ENCODE measurements at regions not wholly inside any gene's neighbourhood (a gene's known extent, or its start where the extent isn't known, plus 50 kb on each side); places are given as distances from the start of the nearest gene placed in this dataset.

DNA sequence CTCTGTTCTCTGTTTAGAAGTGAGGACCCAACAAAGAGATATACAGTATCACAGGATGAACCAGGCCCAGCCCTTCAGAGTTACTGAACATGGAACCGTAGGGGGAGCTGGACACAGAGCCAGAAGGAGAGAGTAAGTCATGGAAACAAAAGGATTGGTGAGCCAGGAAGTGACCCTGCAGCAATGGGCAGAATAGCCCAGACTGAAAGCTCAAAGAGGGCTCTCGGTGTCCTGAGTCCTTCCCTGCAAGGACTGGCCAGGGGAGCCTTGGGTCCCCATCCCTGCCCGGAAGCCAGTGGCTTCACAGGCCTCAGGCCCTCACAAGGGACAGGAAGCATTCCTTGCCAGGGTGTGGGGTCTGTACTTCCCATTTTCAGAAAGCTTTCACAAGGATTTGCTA is 150.6 kb downstream of the SPATA19 start:
- Mint-ChIP-seq H3K36me3 (no peaks in the 10 kb centered on the region), H3K27ac (no peak overlapping the region), H3K4me1 (no peaks in the 10 kb centered on the region), H3K27me3 (peaks cover 0 to 2% of the 10 kb centered on the region in 2 donors), H3K4me3 (no peak overlapping the region), H3K9me3 (no peaks in the 10 kb centered on the region)
- intact Hi-C loops (cut with micrococcal nuclease) = no loop called here
- Histone ChIP-seq H3K36me3 (ENCODE audit: insufficient read depth, low read length) (no peaks in the 10 kb centered on the region), H3K27ac (ENCODE audit: low read depth, low read length) (no peak overlapping the region), H3K9me3 (ENCODE audit: control insufficient read depth in 1 of 2, low read length in 2 of 2) (no peaks in the 10 kb centered on the region), H3K27me3 (ENCODE audit: insufficient read depth, low read length) (no peaks in the 10 kb centered on the region), H3K4me3 (ENCODE audit: low read length in 2 of 2) (no peak overlapping the region), H3K4me1 (ENCODE audit: insufficient read depth, low read length) (no peaks in the 10 kb centered on the region)
- CTCF ChIA-PET (ENCODE audit: partially characterized antibody) = no interaction called here
- POLR2A ChIA-PET (ENCODE audit: partially characterized antibody) = no interaction called here
- DNase-seq = no peak

- Mint-ChIP-seq H3K27me3 (peaks cover 0 to 2% of the 10 kb centered on the region in 2 donors), H3K27ac (no peak overlapping the region), H3K4me1 (no peaks in the 10 kb centered on the region), H3K36me3 (no peaks in the 10 kb centered on the region), H3K4me3 (no peak overlapping the region), H3K9me3 (peaks cover 0 to 4% (median 0%) of the 10 kb centered on the region in 8 donors)
- no peaks in the 10 kb centered on the region for H3K9me3 ChIP-seq (ENCODE audit: control insufficient read depth in 1 of 2, low read length in 2 of 2)
- intact Hi-C loops (cut with micrococcal nuclease) = no loop called here
- no peak for DNase-seq
- no peaks in the 10 kb centered on the region for H3K36me3 ChIP-seq (ENCODE audit: insufficient read depth, low read length)
- no peaks in the 10 kb centered on the region for H3K4me1 ChIP-seq (ENCODE audit: insufficient read depth, low read length)
- CTCF ChIA-PET (ENCODE audit: partially characterized antibody) = no interaction called here
- no peak overlapping the region for H3K27ac ChIP-seq (ENCODE audit: low read depth, low read length)
- no peaks in the 10 kb centered on the region for H3K27me3 ChIP-seq (ENCODE audit: insufficient read depth, low read length)
- POLR2A ChIA-PET (ENCODE audit: partially characterized antibody) = no interaction called here
- H3K4me3 ChIP-seq (ENCODE audit: low read length in 2 of 2) = no peak overlapping the region
Measured at GRCh38 chr11:133693110-133693509, 152.2 kb downstream of the SPATA19 start.

- DNase-seq = no peak
- Histone ChIP-seq H3K9me3 (ENCODE audit: control insufficient read depth in 1 of 2, low read length in 2 of 2) (no peaks in the 10 kb centered on the region), H3K27ac (ENCODE audit: low read depth, low read length) (no peak overlapping the region), H3K4me3 (ENCODE audit: low read length in 2 of 2) (no peak overlapping the region), H3K27me3 (ENCODE audit: insufficient read depth, low read length) (no peaks in the 10 kb centered on the region), H3K36me3 (ENCODE audit: insufficient read depth, low read length) (no peaks in the 10 kb centered on the region), H3K4me1 (ENCODE audit: insufficient read depth, low read length) (no peaks in the 10 kb centered on the region)
- intact Hi-C loops (cut with micrococcal nuclease) = no loop called here
- Mint-ChIP-seq H3K9me3 (peaks cover 0 to 4% (median 0%) of the 10 kb centered on the region in 8 donors), H3K27ac (no peak overlapping the region), H3K4me1 (no peaks in the 10 kb centered on the region), H3K27me3 (peaks cover 0 to 2% of the 10 kb centered on the region in 2 donors), H3K4me3 (no peak overlapping the region), H3K36me3 (no peaks in the 10 kb centered on the region)
- ChIA-PET CTCF (ENCODE audit: partially characterized antibody) (no interaction called here), POLR2A (ENCODE audit: partially characterized antibody) (no interaction called here)
Measured at GRCh38 chr11:133692126-133692934, 153.0 kb downstream of the SPATA19 start.

GRCh38 chr11:133687781-133688180 is 155.5 kb upstream of the OPCML start:
- Mint-ChIP-seq H3K4me1 (no peaks in the 10 kb centered on the region), H3K27me3 (peaks cover 1 to 5% of the 10 kb centered on the region in 2 donors), H3K27ac (no peak overlapping the region), H3K36me3 (no peaks in the 10 kb centered on the region), H3K4me3 (no peak overlapping the region), H3K9me3 (peaks cover 0 to 4% (median 0%) of the 10 kb centered on the region in 8 donors)
- H3K27ac ChIP-seq (ENCODE audit: low read depth, low read length) = no peak overlapping the region
- ChIA-PET CTCF (ENCODE audit: partially characterized antibody) (no interaction called here), POLR2A (ENCODE audit: partially characterized antibody) (no interaction called here)
- no peaks in the 10 kb centered on the region for H3K27me3 ChIP-seq (ENCODE audit: insufficient read depth, low read length)
- no peak for DNase-seq
- H3K4me3 ChIP-seq (ENCODE audit: low read length in 2 of 2) = no peak overlapping the region
- intact Hi-C loops (cut with micrococcal nuclease) = no loop called here
- no peaks in the 10 kb centered on the region for H3K9me3 ChIP-seq (ENCODE audit: control insufficient read depth in 1 of 2, low read length in 2 of 2)
- H3K36me3 ChIP-seq (ENCODE audit: insufficient read depth, low read length) = no peaks in the 10 kb centered on the region
- no peaks in the 10 kb centered on the region for H3K4me1 ChIP-seq (ENCODE audit: insufficient read depth, low read length)

DNA sequence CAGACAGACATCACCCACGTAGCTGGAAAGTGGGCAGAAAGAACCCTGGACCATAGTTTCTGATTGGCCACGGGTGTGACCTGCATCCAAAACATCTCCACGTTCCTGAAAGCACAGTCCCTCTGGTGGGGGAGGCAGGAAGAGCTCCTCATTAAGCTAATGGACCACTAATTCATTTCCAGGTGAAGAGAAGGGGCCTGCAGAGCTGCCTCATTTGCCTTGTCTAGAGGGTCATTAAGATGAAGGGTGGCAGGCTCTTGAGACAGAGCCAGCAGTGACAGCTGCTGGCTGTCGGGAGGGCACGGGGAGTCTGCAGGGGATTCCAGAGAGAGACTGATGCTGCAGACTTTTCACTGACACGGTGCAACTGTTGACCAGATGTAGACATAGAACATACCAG is 149.6 kb upstream of the OPCML start:
- Mint-ChIP-seq H3K36me3 (no peaks in the 10 kb centered on the region), H3K4me1 (no peaks in the 10 kb centered on the region), H3K9me3 (peaks cover 0 to 2% (median 0%) of the 10 kb centered on the region in 8 donors), H3K27me3 (peaks cover 6 to 9% of the 10 kb centered on the region in 2 donors), H3K4me3 (no peak overlapping the region), H3K27ac (no peak overlapping the region)
- POLR2A ChIA-PET (ENCODE audit: partially characterized antibody) = no interaction called here
- intact Hi-C loops (cut with micrococcal nuclease) = no loop called here
- Histone ChIP-seq H3K27me3 (ENCODE audit: insufficient read depth, low read length) (no peaks in the 10 kb centered on the region), H3K4me1 (ENCODE audit: insufficient read depth, low read length) (no peaks in the 10 kb centered on the region), H3K36me3 (ENCODE audit: insufficient read depth, low read length) (no peaks in the 10 kb centered on the region), H3K9me3 (ENCODE audit: control insufficient read depth in 1 of 2, low read length in 2 of 2) (no peaks in the 10 kb centered on the region), H3K4me3 (ENCODE audit: low read length in 2 of 2) (no peak overlapping the region), H3K27ac (ENCODE audit: low read depth, low read length) (no peak overlapping the region)
- DNase-seq = no peak
- CTCF ChIA-PET (ENCODE audit: partially characterized antibody) = no interaction called here

DNA sequence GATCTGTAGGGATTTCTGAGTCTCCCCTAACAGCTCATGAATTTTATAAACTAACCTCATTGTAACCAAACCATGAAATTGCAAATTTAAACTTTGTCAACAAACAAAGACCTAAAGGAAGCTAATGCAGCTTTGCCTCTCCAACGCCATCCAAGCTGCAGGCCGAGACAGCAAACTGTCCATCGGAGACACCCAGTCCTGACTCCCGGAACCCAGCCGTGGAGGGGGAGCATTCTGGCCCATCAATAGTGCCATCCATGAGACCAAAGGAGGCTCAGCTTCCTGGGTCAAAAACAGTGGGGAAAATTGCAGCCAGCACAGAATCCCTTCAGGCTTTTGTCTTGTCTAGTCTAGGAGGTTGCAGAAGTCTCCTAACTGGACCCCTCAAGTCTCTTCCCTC is 147.6 kb upstream of the OPCML start:
- Histone ChIP-seq H3K36me3 (ENCODE audit: insufficient read depth, low read length) (no peaks in the 10 kb centered on the region), H3K27ac (ENCODE audit: low read depth, low read length) (no peak overlapping the region), H3K4me3 (ENCODE audit: low read length in 2 of 2) (no peak overlapping the region), H3K4me1 (ENCODE audit: insufficient read depth, low read length) (no peaks in the 10 kb centered on the region), H3K9me3 (ENCODE audit: control insufficient read depth in 1 of 2, low read length in 2 of 2) (no peaks in the 10 kb centered on the region), H3K27me3 (ENCODE audit: insufficient read depth, low read length) (no peaks in the 10 kb centered on the region)
- intact Hi-C loops (cut with micrococcal nuclease) = no loop called here
- ChIA-PET CTCF (ENCODE audit: partially characterized antibody) (no interaction called here), POLR2A (ENCODE audit: partially characterized antibody) (no interaction called here)
- H3K4me3 Mint-ChIP-seq = no peak overlapping the region
- H3K4me1 Mint-ChIP-seq = no peaks in the 10 kb centered on the region
- H3K9me3 Mint-ChIP-seq = peaks cover 0 to 5% (median 0%) of the 10 kb centered on the region in 8 donors
- no peak overlapping the region for H3K27ac Mint-ChIP-seq
- peaks cover 6 to 9% of the 10 kb centered on the region in 2 donors for H3K27me3 Mint-ChIP-seq
- DNase-seq = no peak
- no peaks in the 10 kb centered on the region for H3K36me3 Mint-ChIP-seq

- Mint-ChIP-seq H3K4me1 (no peaks in the 10 kb centered on the region), H3K36me3 (no peaks in the 10 kb centered on the region), H3K27me3 (peaks cover 4 to 8% of the 10 kb centered on the region in 2 donors), H3K4me3 (no peak overlapping the region), H3K9me3 (peaks cover 0 to 6% (median 0%) of the 10 kb centered on the region in 8 donors), H3K27ac (no peak overlapping the region)
- Histone ChIP-seq H3K4me1 (ENCODE audit: insufficient read depth, low read length) (no peaks in the 10 kb centered on the region), H3K9me3 (ENCODE audit: control insufficient read depth in 1 of 2, low read length in 2 of 2) (no peaks in the 10 kb centered on the region), H3K27ac (ENCODE audit: low read depth, low read length) (no peak overlapping the region), H3K27me3 (ENCODE audit: insufficient read depth, low read length) (no peaks in the 10 kb centered on the region), H3K36me3 (ENCODE audit: insufficient read depth, low read length) (no peaks in the 10 kb centered on the region), H3K4me3 (ENCODE audit: low read length in 2 of 2) (no peak overlapping the region)
- intact Hi-C loops (cut with micrococcal nuclease) = no loop called here
- POLR2A ChIA-PET (ENCODE audit: partially characterized antibody) = no interaction called here
- CTCF ChIA-PET (ENCODE audit: partially characterized antibody) = no interaction called here
- DNase-seq = no peak
Measured at GRCh38 chr11:133678191-133678590, 145.9 kb upstream of the OPCML start.

Data from CD4-positive, alpha-beta memory T cell (primary cell).